KMS-11 (cell line): ENCODE measurements at regions not wholly inside any gene's neighbourhood (a gene's known extent, or its start where the extent isn't known, plus 50 kb on each side); places are given as distances from the start of the nearest gene placed in this dataset.
A peak's percentile ranks its signal among the peaks of the same experiment; 100 is the strongest.

Source experiments
- H2AFZ ChIP-seq: fragments of 200-600 bp; sonication (generic); 2 replicates; pipeline ENCODE4 v1.6.1; 2016; ENCODE audit warnings: antibody characterized with exemption, mixed run types, low read depth
- H3K27ac ChIP-seq: fragments of 200-600 bp; sonication (generic); 2 replicates; pipeline ENCODE4 v1.6.1; 2016; ENCODE audit warnings: mild to moderate bottlenecking, mixed run types
- H3K27me3 ChIP-seq: fragments of 200-600 bp; sonication (generic); 2 replicates; pipeline ENCODE4 v1.6.1; 2017; ENCODE audit warnings: mild to moderate bottlenecking, low read depth, mixed run types, moderate library complexity; ENCODE audit not compliant: insufficient read depth
- H3K36me3 ChIP-seq: fragments of 200-600 bp; sonication (generic); 2 replicates; pipeline ENCODE4 v1.6.1; 2017; ENCODE audit warnings: mild to moderate bottlenecking, mixed run types; ENCODE audit not compliant: insufficient read depth
- H3K4me1 ChIP-seq: fragments of 200-600 bp; sonication (generic); 2 replicates; pipeline ENCODE4 v1.6.1; 2016; ENCODE audit warnings: mild to moderate bottlenecking, low read depth, mixed run types; ENCODE audit not compliant: poor library complexity, severe bottlenecking
- H3K4me2 ChIP-seq: fragments of 200-600 bp; sonication (generic); 2 replicates; pipeline ENCODE4 v1.7.0; 2016; ENCODE audit warnings: mild to moderate bottlenecking, mixed run types
- H3K4me3 ChIP-seq: fragments of 200-600 bp; sonication (generic); IDR thresholded peaks from 2 replicates; pipeline ENCODE4 v1.6.1; 2017; ENCODE audit warnings: low read depth, low read length, mixed read lengths; ENCODE audit not compliant: insufficient read depth
- H3K79me2 ChIP-seq: fragments of 200-600 bp; sonication (generic); 2 replicates; pipeline ENCODE4 v1.6.1; 2016; ENCODE audit warnings: low read depth, mixed run types; ENCODE audit not compliant: insufficient read depth
- H3K9ac ChIP-seq: fragments of 200-600 bp; sonication (generic); 2 replicates; pipeline ENCODE4 v1.6.1; 2016; ENCODE audit warnings: mild to moderate bottlenecking, mixed run types
- H4K20me1 ChIP-seq: fragments of 200-600 bp; sonication (generic); 2 replicates; pipeline ENCODE4 v1.6.1; 2016; ENCODE audit warnings: mild to moderate bottlenecking, mixed run types; ENCODE audit not compliant: insufficient read depth
- TF ChIP-seq, protein P1 (sequence below): fragments of 200-600 bp; sonication (generic); conservative IDR thresholded peaks from 2 replicates; pipeline ENCODE4 v1.6.1; 2017; ENCODE audit warnings: low read depth, mild to moderate bottlenecking, antibody characterized with exemption, low read length, moderate library complexity, mixed read lengths

GRCh38 chr2:62319070-62319469 is 123.2 kb downstream of the B3GNT2 start:
- H3K4me2 ChIP-seq = no peak overlapping the region
- no peak overlapping the region for H3K27ac ChIP-seq
- TF ChIP-seq, protein P1, sequence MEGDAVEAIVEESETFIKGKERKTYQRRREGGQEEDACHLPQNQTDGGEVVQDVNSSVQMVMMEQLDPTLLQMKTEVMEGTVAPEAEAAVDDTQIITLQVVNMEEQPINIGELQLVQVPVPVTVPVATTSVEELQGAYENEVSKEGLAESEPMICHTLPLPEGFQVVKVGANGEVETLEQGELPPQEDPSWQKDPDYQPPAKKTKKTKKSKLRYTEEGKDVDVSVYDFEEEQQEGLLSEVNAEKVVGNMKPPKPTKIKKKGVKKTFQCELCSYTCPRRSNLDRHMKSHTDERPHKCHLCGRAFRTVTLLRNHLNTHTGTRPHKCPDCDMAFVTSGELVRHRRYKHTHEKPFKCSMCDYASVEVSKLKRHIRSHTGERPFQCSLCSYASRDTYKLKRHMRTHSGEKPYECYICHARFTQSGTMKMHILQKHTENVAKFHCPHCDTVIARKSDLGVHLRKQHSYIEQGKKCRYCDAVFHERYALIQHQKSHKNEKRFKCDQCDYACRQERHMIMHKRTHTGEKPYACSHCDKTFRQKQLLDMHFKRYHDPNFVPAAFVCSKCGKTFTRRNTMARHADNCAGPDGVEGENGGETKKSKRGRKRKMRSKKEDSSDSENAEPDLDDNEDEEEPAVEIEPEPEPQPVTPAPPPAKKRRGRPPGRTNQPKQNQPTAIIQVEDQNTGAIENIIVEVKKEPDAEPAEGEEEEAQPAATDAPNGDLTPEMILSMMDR = no peak
- no peak overlapping the region for H2AFZ ChIP-seq
- H3K27me3 ChIP-seq = no peaks in the 10 kb centered on the region
- no peak overlapping the region for H3K9ac ChIP-seq
- H3K79me2 ChIP-seq = no peaks in the 10 kb centered on the region
- peaks cover 12% of the 10 kb centered on the region for H3K4me1 ChIP-seq
- no peaks in the 10 kb centered on the region for H4K20me1 ChIP-seq
- H3K36me3 ChIP-seq = no peaks in the 10 kb centered on the region
- no peak overlapping the region for H3K4me3 ChIP-seq

DNA sequence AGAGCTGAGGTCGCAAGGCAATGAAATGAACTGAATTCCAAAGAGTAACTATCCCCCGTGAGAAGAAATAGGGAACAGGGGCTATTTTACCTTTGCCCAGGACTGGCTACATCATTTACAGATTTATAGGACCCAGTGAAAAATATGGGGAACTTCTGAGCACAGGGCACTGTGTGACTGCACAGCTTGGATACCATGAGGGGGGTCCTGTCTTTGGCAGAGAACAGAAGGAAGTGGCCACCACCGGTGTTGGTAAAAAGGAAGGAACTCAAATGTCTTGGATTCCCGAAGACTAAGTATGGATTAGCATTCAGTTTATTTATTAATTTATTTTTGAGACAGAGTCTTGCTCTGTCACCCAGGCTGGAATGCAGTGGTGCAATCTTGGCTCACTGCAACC is 119.6 kb downstream of the B3GNT2 start:
- Histone ChIP-seq H3K9ac (no peak overlapping the region), H3K4me3 (no peak overlapping the region), H3K27me3 (no peaks in the 10 kb centered on the region), H2AFZ (no peak overlapping the region), H3K27ac (no peak overlapping the region), H3K79me2 (no peaks in the 10 kb centered on the region), H3K36me3 (no peaks in the 10 kb centered on the region), H3K4me1 (peaks cover 27% of the 10 kb centered on the region), H4K20me1 (no peaks in the 10 kb centered on the region), H3K4me2 (no peak overlapping the region)
- TF ChIP-seq, protein P1 = no peak

- H3K9ac ChIP-seq = no peak overlapping the region
- H3K4me2 ChIP-seq = peak overlapping the region; percentile 69
- no peaks in the 10 kb centered on the region for H3K79me2 ChIP-seq
- H3K27me3 ChIP-seq = no peaks in the 10 kb centered on the region
- TF ChIP-seq, protein P1 = no peak
- peak overlapping the region; percentile 32; the same call in 1 of the 2 replicates for H2AFZ ChIP-seq
- no peaks in the 10 kb centered on the region for H4K20me1 ChIP-seq
- H3K4me3 ChIP-seq = no peak overlapping the region
- H3K36me3 ChIP-seq = no peaks in the 10 kb centered on the region
- peaks cover 32% of the 10 kb centered on the region for H3K4me1 ChIP-seq
- no peak overlapping the region for H3K27ac ChIP-seq
Observed at GRCh38 chr2:62314291-62314690, 118.4 kb downstream of the B3GNT2 start.

GRCh38 chr2:62313449-62314227 is 117.7 kb downstream of the B3GNT2 start:
- H3K27ac ChIP-seq = no peak overlapping the region
- H3K4me3 ChIP-seq = no peak overlapping the region
- no peak overlapping the region for H3K9ac ChIP-seq
- peak overlapping the region; percentile 32; the same call in 1 of the 2 replicates for H2AFZ ChIP-seq
- TF ChIP-seq, protein P1 = no peak
- H3K4me2 ChIP-seq = peak overlapping the region; percentile 69
- H3K27me3 ChIP-seq = no peaks in the 10 kb centered on the region
- peaks cover 35% of the 10 kb centered on the region for H3K4me1 ChIP-seq
- H4K20me1 ChIP-seq = no peaks in the 10 kb centered on the region
- no peaks in the 10 kb centered on the region for H3K79me2 ChIP-seq
- no peaks in the 10 kb centered on the region for H3K36me3 ChIP-seq
